B cell (primary cell): ENCODE measurements at regions not wholly inside any gene's neighbourhood (a gene's known extent, or its start where the extent isn't known, plus 50 kb on each side); places are given as distances from the start of the nearest gene placed in this dataset.
"Not testable (repeated sequence)": the region's sequence is repeated elsewhere in the genome, so short reads cannot be mapped to it uniquely, and the experiment has no call there.

Source experiments
- ATAC-seq: fragments of 200-7000 bp; cut with Tn5 transposase; one replicate; pipeline ENCODE4 v1.10.0; 2021; ENCODE audit warnings: low read depth, mild to moderate bottlenecking, moderate number of reproducible peaks, moderate library complexity
- CTCF ChIA-PET: fragments of 350-600 bp; sonication (Branson Sonifier 250); formaldehyde crosslinking; loops from one replicate; lab custom pipeline; 2021; ENCODE audit warnings: antibody characterized with exemption, inconsistent platforms; lab: Charles Lee
- POLR2A ChIA-PET: fragments of 350-600 bp; sonication (Branson Sonifier 250); formaldehyde crosslinking; loops from one replicate; lab custom pipeline; 2021; ENCODE audit warnings: antibody characterized with exemption; lab: Charles Lee
- DNase-seq: peaks from one replicate; pipeline ENCODE4 v3.0.0; 2013
- H2AFZ ChIP-seq: 2 replicates; pipeline ENCODE4 v1.6.1; 2012; ENCODE audit warnings: mild to moderate bottlenecking, low read depth, low read length; ENCODE audit not compliant: insufficient read depth, poor library complexity, severe bottlenecking
- H3K27ac ChIP-seq, 2 donors: 1 replicate in 1 of 2; 2 replicates in 1 of 2; pipeline ENCODE4 v1.5.1; 2012 to 2013; ENCODE audit warnings: low read length in 2 of 2, mild to moderate bottlenecking in 2 of 2, moderate library complexity in 1 of 2
- H3K27me3 ChIP-seq, 4 experiments: fragments of 200-600 bp in 1 of 4; sonication (generic) in 1 of 4; replicated peaks in 1 of 4; 1 replicate in 2 of 4; 2 replicates in 2 of 4; pipeline versions ENCODE4 v1.6.1 to v1.7.0; 2013 to 2016; ENCODE audit warnings: low read length in 3 of 4, mild to moderate bottlenecking in 2 of 4, mixed read lengths in 1 of 4, moderate library complexity in 1 of 4; ENCODE audit not compliant: insufficient read depth in 4 of 4, control insufficient read depth in 3 of 4; ENCODE audit errors: control extremely low read depth in 1 of 4
- H3K36me3 ChIP-seq, 2 experiments: replicated peaks in 1 of 2; 1 replicate in 1 of 2; 2 replicates in 1 of 2; pipeline versions ENCODE4 v1.6.1 to v1.7.1; 2013; ENCODE audit warnings: low read length in 1 of 2; ENCODE audit not compliant: insufficient read depth in 2 of 2, control insufficient read depth in 1 of 2; ENCODE audit errors: control extremely low read depth in 1 of 2, extremely low read depth in 1 of 2
- H3K4me1 ChIP-seq, 2 donors: fragments of 200-600 bp in 1 of 2; sonication (generic) in 1 of 2; 1 replicate in 1 of 2; 2 replicates in 1 of 2; pipeline versions ENCODE4 v1.5.1 to v1.6.1; 2013 to 2017; ENCODE audit warnings: low read length in 2 of 2; ENCODE audit not compliant: control insufficient read depth in 2 of 2, insufficient read depth in 2 of 2
- H3K4me2 ChIP-seq: replicated peaks from 2 replicates; pipeline ENCODE3; 2012; ENCODE audit warnings: mild to moderate bottlenecking, low read depth, low read length; ENCODE audit not compliant: poor library complexity, severe bottlenecking
- H3K4me3 ChIP-seq, 5 experiments: fragments of 200-600 bp in 1 of 5; sonication (generic) in 1 of 5; 1 replicate in 3 of 5; 2 replicates in 2 of 5; pipeline versions ENCODE4 v1.5.1 to v1.7.0; 2011 to 2016; ENCODE audit warnings: low read length in 4 of 5, mild to moderate bottlenecking in 4 of 5, low read depth in 2 of 5, control low read depth in 1 of 5, moderate library complexity in 1 of 5; ENCODE audit not compliant: insufficient read depth in 1 of 5; ENCODE audit errors: control extremely low read depth in 1 of 5, extremely low read depth in 1 of 5
- H3K79me2 ChIP-seq: fragments of 200-600 bp; sonication (generic); one replicate; pipeline ENCODE4 v1.6.0; 2016; ENCODE audit warnings: low read length; ENCODE audit not compliant: control insufficient read depth, insufficient read depth
- H3K9ac ChIP-seq: fragments of 200-600 bp; sonication (generic); 2 replicates; pipeline ENCODE4 v1.6.1; 2017; ENCODE audit warnings: mild to moderate bottlenecking, low read length, moderate library complexity
- H3K9me3 ChIP-seq, 3 donors: one replicate each; pipeline versions ENCODE4 v1.6.1 to v1.7.1; 2013; ENCODE audit warnings: low read length in 2 of 3; ENCODE audit not compliant: control insufficient read depth in 2 of 3, insufficient read depth in 1 of 3; ENCODE audit errors: control extremely low read depth in 1 of 3
- H4K20me1 ChIP-seq: 2 replicates; pipeline ENCODE4 v1.6.0; 2012; ENCODE audit warnings: mild to moderate bottlenecking, low read length; ENCODE audit not compliant: insufficient read depth, control insufficient read depth, poor library complexity, severe bottlenecking
- H3K27ac Mint-ChIP-seq: one replicate; pipeline ENCODE4 v1.8.0; 2021; ENCODE audit warnings: mixed read lengths
- H3K27me3 Mint-ChIP-seq: one replicate; pipeline ENCODE4 v1.8.0; 2021; ENCODE audit warnings: mixed read lengths
- H3K4me1 Mint-ChIP-seq: one replicate; pipeline ENCODE4 v1.8.0; 2021; ENCODE audit warnings: mixed read lengths
- H3K4me3 Mint-ChIP-seq: one replicate; pipeline ENCODE4 v1.8.0; 2021; ENCODE audit warnings: mixed read lengths
- H3K9me3 Mint-ChIP-seq: one replicate; pipeline ENCODE4 v1.8.0; 2022; ENCODE audit warnings: mixed read lengths; ENCODE audit not compliant: insufficient read depth
- CTCF ChIP-seq: fragments of 200-600 bp; IDR thresholded peaks from one replicate; pipeline ENCODE4 v1.8.0; 2022; ENCODE audit warnings: antibody characterized with exemption, mild to moderate bottlenecking
- EZH2 ChIP-seq: IDR thresholded peaks from 2 replicates; pipeline ENCODE4 v1.6.1; 2012; ENCODE audit warnings: borderline replicate concordance, low read depth, mild to moderate bottlenecking, moderate library complexity, low read length; ENCODE audit not compliant: insufficient read depth, poor library complexity, severe bottlenecking
- WGBS: methylation state at CpG from one replicate; pipeline ENCODE4 v1.1.5; 2013; ENCODE audit warnings: missing lambda C conversion rate; ENCODE audit not compliant: insufficient coverage; 5-methylcytosine and 5-hydroxymethylcytosine counted together
- intact Hi-C: fragments of 100-400 bp; cut with micrococcal nuclease; formaldehyde crosslinking; loops from one replicate; pipeline ENCODE4 v1.10.0; 2022

- no peak overlapping the region for H3K9ac ChIP-seq
- ATAC-seq (no peak), DNase-seq (no peak)
- peaks cover 44% of the 10 kb centered on the region for H3K27me3 Mint-ChIP-seq
- no peaks in the 10 kb centered on the region for H3K9me3 Mint-ChIP-seq
- no peak overlapping the region for H3K4me3 Mint-ChIP-seq
- H3K79me2 ChIP-seq: no peaks in the 10 kb centered on the region
- ChIA-PET POLR2A (no interaction called here), CTCF (interaction anchor here (0.7 kb wide), 1 partner anchor 13 kb away, joined by 3 read pairs; no protein-coding TSS in a partner anchor)
- H3K4me2 ChIP-seq: no peak overlapping the region
- no peak overlapping the region for H2AFZ ChIP-seq
- no peak overlapping the region for H3K27ac ChIP-seq
- H3K4me1 Mint-ChIP-seq: no peaks in the 10 kb centered on the region
- intact Hi-C loops: no loop called here
- peaks cover 0 to 2% (median 0%) of the 10 kb centered on the region in 3 donors for H3K9me3 ChIP-seq
- H3K27me3 ChIP-seq: no peaks in the 10 kb centered on the region
- no peaks in the 10 kb centered on the region for H3K36me3 ChIP-seq
- H3K4me3 ChIP-seq: no peak overlapping the region
- 98% methylated on average over 7 of the region's 8 CpGs for WGBS
- H4K20me1 ChIP-seq: no peaks in the 10 kb centered on the region
- H3K27ac Mint-ChIP-seq: no peak overlapping the region
- H3K4me1 ChIP-seq: no peaks in the 10 kb centered on the region
- TF ChIP-seq EZH2 (no peak), CTCF (no peak)
Observed at GRCh38 chr2:131659168-131659572, 131.5 kb downstream of the CCDC74A start.

GRCh38 chr2:131661101-131661782, 133.6 kb downstream of the CCDC74A start:
- H3K79me2 ChIP-seq, H3K27ac ChIP-seq, POLR2A ChIA-PET, H4K20me1 ChIP-seq, H3K4me1 ChIP-seq, H3K36me3 ChIP-seq, H3K27me3 ChIP-seq, intact Hi-C loops, H3K27ac Mint-ChIP-seq, H3K9me3 ChIP-seq, H3K4me1 Mint-ChIP-seq, H3K9ac ChIP-seq, DNase-seq, H2AFZ ChIP-seq, H3K4me3 ChIP-seq, H3K4me3 Mint-ChIP-seq, H3K4me2 ChIP-seq, ATAC-seq, H3K9me3 Mint-ChIP-seq: not testable (repeated sequence)
- CTCF ChIA-PET: interaction anchor here (1.2 kb wide), 1 partner anchor 13 kb away, joined by 3 read pairs; no protein-coding TSS in a partner anchor
- no CpG with 5 or more reads among the region's 8 CpGs for WGBS
- H3K27me3 Mint-ChIP-seq: peaks cover 47% of the 10 kb centered on the region

- H3K27me3 ChIP-seq, H3K4me1 Mint-ChIP-seq, DNase-seq, POLR2A ChIA-PET, ATAC-seq, H3K27ac Mint-ChIP-seq, H3K9me3 ChIP-seq, intact Hi-C loops, H3K9ac ChIP-seq, H3K79me2 ChIP-seq, H4K20me1 ChIP-seq, H3K4me3 Mint-ChIP-seq, H3K4me3 ChIP-seq, H3K4me2 ChIP-seq, H3K9me3 Mint-ChIP-seq, H2AFZ ChIP-seq, H3K4me1 ChIP-seq, H3K36me3 ChIP-seq, H3K27ac ChIP-seq: not testable (repeated sequence)
- CTCF ChIA-PET: interaction anchor here (1.1 to 1.2 kb wide), 2 partner anchors 10 to 12 kb away, joined by 3 to 4 read pairs; no protein-coding TSS in a partner anchor
- WGBS: 90% methylated on average over 3 of the region's 5 CpGs
- H3K27me3 Mint-ChIP-seq: peaks cover 51% of the 10 kb centered on the region
Observed at GRCh38 chr2:131661884-131662535, 134.3 kb downstream of the CCDC74A start.
